NOMO-1 treated with DMSO at 0.1 percent for 48 hours (cell line): ENCODE measurements at regions not wholly inside any gene's neighbourhood (a gene's known extent, or its start where the extent isn't known, plus 50 kb on each side); places are given as distances from the start of the nearest gene placed in this dataset.

Experiments
- DNase-seq: peaks from one replicate; lab custom pipeline; 2025; ENCODE audit not compliant: unreplicated experiment; lab: John Stamatoyannopoulos, UW

- DNase-seq, result peak; percentile 10
Measured at GRCh38 chrX:109312757-109313156, 169.1 kb downstream of the GUCY2F start.

DNA sequence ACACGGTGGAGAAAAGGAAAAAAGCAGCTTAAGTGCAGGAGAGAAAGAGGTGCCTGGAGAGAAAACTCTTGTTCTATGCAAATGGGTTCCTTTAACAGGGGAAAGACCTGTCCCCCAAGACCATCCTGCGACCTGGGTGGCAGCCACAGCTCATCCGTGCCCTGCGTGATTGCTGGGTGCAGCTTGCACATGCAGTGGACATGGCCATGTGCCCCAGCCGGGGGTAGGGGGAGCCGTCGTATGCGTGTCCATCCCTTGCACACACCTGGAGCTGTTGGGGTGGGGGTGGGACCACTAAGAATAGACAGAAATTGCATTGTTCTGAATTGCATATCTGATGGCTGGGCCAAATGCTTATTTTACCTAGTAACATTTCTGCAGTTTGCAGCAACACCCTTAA is 171.9 kb downstream of the GUCY2F start:
- DNase-seq, result no peak

DNA sequence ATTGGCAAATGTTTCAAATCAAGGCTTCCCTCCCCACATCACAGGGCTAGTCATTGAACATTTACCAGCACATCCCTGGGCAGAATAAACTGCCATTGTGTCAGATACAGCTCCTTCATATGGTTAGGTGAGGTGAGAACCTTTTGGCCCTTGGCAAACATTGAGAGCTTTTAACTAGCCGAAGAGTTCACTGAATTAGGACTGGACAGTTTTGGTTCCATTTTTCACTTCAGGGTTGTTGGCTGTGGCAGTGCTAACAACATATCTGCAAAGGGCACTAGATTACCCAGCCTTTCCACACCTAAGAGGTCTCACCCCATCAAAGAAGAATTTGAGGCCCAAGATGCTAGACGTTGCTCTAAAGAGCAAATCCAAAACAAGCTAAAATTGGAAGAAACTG is 180.7 kb downstream of the GUCY2F start:
- DNase-seq, result no peak

DNA sequence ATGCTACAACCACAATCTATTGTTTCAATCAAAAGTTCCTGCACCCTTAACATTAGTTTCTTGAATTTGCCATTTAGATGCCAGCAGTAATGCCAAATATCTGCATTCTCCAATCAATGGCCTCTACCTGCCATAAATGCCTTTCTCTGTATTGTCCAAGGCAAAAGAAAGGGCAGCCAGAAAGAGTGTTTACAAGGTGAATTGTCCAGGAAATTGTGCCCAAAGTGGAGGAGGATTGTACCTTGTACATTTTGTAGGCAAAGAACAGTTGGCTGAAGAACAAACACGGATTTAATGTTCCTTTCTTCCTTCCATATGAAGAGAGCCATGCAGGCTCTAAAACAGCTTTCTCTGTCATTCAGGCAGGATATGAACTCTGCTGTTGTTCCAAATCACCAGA is 181.5 kb downstream of the GUCY2F start:
- DNase-seq, result no peak

- DNase-seq, result no peak
Measured at GRCh38 chrX:109299091-109299490, 182.8 kb downstream of the GUCY2F start.

- DNase-seq, result no peak
Measured at GRCh38 chrX:109294097-109294814, 187.6 kb downstream of the GUCY2F start.

DNA sequence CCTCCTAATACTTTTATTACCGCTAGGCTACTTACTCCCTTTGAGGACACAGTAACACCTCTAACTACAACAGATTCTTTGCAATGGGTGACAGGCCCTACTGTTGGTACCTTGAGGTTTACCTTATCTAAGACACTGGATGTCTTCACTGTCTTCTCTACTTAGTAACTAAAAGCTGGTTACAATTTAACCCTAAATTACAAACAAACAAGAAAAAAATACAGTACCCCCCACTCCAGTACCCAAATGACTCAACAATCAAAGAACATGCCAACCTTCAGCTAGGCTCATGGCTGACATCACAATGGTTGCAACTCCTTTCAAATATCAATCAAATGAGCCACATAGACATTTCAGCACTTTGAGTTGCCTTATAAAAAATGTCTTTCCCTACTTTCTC is 198.0 kb downstream of the GUCY2F start:
- no peak for DNase-seq

- peak; percentile 42 for DNase-seq
Measured at GRCh38 chrX:109281483-109282275, 200.2 kb downstream of the GUCY2F start.

GRCh38 chrX:109274806-109275205 is 207.1 kb downstream of the GUCY2F start:
- no peak for DNase-seq

DNA sequence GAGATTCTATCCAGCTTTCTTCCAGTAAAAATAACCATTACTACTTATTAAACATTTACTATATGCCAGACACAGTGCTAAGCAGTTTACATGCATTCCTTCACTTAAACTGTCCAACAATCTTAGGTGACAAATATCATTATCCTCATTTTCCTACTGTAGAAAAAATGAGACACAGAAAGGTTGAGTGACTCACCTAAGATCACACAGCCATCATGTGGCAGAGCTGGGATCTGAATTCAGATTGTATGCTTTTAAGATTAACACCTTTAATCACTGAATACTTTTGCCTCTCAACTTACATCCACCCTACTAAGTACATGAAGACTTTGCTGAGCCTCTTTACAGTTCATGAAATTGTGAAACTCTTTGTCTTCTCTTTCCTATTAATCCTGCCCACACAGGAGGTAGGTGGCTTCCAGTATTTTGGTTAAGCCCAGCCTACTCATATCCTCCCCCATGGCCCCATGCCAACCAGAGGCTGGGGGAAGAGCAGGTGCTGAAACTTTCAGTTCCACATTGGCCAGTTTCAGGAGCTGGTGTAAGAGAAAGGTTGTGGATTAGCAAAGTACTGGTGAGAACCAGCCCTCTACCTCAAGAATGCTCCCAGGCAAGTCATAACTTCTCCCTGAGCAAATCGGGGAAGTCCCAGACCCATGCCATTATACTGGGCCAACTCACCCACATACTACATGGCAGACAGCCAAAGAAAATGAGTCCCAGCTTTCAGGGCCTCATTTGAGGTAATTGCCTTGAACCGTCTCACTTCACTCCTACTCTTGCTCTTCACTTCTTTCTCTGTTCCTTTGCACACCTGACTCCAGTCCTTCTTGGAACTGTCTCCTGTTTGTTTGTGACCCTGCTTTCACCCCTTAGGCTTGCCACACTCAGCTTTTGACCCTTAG is 211.1 kb downstream of the GUCY2F start:
- DNase-seq, result peak; percentile 89

DNA sequence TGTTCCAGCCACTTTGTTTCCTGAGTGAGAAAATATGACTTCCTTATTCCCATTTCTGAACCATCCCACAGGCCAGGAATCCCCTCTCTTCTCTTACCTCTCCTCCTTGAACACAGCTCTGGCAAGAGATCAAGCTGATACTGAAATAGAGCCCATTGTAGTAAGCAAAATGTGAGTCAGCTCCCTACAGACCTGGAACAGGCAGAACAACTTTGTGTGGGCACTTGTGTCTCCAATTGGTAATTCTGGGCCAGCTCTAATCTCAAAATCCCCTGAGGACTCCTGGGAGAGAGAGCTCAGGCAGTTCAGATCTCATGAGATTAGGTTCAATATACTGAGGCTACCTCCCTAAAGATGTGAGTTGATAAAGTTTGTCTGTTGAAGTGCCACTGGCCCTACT is 213.5 kb downstream of the GUCY2F start:
- no peak for DNase-seq

DNA sequence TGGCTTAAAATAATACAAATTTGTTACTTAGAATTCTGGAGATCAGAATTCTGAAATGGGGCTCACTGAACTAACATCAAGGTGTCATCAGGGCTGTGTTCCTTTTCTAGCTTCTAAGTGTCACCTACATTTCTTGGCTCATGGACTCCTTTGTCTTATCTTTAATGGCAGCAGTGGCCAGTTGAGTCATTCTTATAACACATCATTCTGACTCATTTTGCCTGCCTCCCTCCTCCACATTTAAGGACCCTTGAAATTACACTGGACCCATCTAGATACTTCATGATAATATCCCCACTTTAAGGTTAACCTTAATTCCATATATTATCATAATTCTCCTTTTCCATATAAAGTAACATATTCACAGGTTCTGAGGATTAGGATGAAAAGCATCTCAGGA is 215.9 kb downstream of the GUCY2F start:
- no peak for DNase-seq

GRCh38 chrX:109264878-109265277 is 217.0 kb downstream of the GUCY2F start:
- DNase-seq, result no peak

DNA sequence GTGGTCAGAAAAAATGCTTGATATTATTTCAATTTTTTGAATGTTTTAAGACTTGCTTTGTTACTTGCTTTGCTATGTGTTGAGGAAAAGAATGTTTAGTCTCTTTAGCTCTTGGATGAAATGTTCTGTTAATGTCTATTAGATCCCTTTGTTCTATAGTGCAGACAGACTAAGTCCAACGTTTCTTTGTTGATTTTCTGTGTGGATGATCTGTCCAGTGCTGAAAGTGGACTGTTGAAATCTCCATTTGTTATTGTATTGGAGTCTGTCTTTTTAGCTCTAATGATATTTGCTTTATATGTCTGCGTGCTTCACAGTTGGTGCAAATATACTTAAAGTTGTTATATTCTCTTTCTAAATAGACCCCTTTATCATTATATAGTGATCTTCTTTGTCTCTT is 220.6 kb downstream of the GUCY2F start:
- DNase-seq, result no peak

- DNase-seq, result no peak
Measured at GRCh38 chrX:109252789-109253188, 229.1 kb downstream of the GUCY2F start.

DNA sequence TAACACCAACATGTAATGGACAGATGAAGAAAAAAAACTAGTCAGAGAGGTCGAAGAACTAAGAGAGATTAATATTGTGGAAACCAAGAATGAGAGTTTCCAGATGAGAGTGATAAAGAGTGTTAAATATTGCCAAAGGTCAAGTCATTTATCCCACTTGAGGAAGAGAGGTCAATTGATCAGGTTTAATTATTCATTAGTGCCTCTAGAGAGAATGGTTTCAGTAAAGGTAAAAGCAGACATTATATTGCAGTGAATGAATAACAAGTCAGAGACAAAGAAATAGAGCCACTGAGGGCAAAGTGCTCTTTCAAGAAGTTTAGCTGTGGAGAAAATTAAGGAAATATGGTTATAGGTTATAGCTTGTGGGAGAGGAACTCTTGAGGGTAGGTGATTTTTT is 263.1 kb downstream of the GUCY2F start:
- no peak for DNase-seq

- no peak for DNase-seq
Measured at GRCh38 chrX:109199726-109200125, 282.2 kb downstream of the GUCY2F start.

DNA sequence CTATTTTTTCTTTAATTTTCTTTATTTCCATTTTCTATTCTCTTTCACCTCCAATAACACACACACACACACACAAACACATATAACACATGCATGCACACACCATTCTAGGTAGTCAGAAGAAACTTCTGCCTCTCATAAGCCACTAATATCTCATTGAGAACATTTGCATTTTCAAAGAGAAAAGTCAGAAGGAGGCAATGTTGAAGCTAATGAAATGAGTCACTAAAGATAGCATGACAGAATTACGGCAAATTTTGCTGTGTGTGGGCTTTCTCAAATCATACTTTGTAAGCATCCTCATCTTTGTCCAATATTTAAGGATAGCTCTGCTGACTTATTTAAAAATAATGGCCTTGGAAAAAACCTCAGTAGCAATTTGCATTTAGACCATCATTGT is 291.3 kb downstream of the GUCY2F start:
- no peak for DNase-seq

DNA sequence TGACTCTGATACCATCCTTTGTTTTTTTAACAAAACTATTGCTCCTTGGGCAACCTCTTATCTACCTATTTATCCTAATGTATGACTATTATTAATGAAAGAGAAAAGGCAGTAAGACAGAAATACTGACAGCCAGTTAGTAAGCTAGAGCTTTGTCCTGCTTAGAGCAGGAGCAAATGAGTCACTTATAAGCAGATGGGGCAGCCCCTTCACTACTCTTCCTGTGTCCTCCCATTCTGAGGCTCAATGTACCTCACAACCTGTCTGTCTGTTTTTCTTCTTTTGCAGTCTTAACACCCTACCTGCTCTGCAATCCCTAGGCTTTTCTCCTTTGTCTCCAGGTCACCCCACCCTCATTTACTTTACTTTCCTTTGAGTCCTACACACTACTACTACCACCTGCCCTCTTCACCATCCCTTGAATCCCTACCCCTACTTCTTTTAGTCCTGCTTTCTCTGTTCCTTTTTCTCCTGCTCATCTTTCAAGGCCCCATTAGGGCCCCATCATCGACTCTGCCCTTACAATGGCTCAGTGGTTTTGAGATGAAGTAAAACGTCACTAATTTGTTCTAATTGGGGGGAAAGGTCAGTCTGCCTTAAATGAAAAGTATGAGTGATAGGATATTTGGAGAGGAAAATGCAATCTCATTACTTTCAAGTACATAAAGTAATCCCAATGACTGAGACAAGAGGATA is 294.3 kb downstream of the GUCY2F start:
- no peak for DNase-seq

DNA sequence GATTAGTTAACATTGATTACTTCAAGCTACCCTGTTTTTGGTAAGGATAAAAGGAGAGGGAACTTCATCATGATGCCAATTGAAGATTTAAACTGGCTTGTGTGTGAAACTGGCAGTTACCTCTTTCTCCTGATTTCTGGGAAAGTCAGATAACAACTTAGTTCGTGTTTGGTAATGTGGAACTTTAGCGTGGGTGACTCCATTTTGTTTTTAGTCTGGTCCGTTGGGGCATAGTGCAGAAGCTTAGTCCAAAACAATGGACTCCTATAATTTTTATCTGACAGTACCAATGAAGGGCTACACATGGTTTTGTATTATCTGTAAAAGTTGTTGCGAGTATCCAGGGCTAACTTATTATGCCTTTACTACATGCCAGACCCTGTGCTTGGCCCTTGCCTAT is 294.9 kb downstream of the GUCY2F start:
- DNase-seq, result no peak
